Breast epithelium (tissue), 4 donors: ENCODE measurements at regions not wholly inside any gene's neighbourhood (a gene's known extent, or its start where the extent isn't known, plus 50 kb on each side); places are given as distances from the start of the nearest gene placed in this dataset.

ENCODE experiments used
- DNase-seq, 2 donors: peaks; one replicate each; pipeline ENCODE4 v3.0.0-alpha.2; 2019; ENCODE audit warnings: low spot score in 2 of 2
- H3K27ac ChIP-seq, 2 donors: fragments of 200-600 bp; sonication (generic) in 1 of 2; one replicate each; pipeline ENCODE4 v1.5.1; 2016 to 2019; ENCODE audit warnings: mild to moderate bottlenecking in 1 of 2
- H3K27me3 ChIP-seq, 2 donors: fragments of 200-600 bp; sonication (generic) in 1 of 2; one replicate each; pipeline versions ENCODE4 v1.5.1 to v1.6.0; 2017 to 2019; ENCODE audit warnings: control low read depth in 1 of 2, mild to moderate bottlenecking in 1 of 2
- H3K36me3 ChIP-seq: fragments of 200-600 bp; one replicate; pipeline ENCODE4 v1.5.1; 2019
- H3K4me1 ChIP-seq, 2 donors: fragments of 200-600 bp; sonication (generic); one replicate each; pipeline ENCODE4 v1.5.1; 2016 to 2019; ENCODE audit warnings: control low read depth in 1 of 2
- H3K4me3 ChIP-seq, 3 donors: fragments of 200-600 bp; sonication (generic); 1 replicate in 2 of 3; 2 replicates in 1 of 3; pipeline ENCODE4 v1.5.1; 2016 to 2019; ENCODE audit warnings: mild to moderate bottlenecking in 3 of 3, moderate library complexity in 2 of 3
- H3K9me3 ChIP-seq, 2 donors: fragments of 200-600 bp; sonication (generic) in 1 of 2; one replicate each; pipeline ENCODE4 v1.5.1; 2016 to 2019; ENCODE audit warnings: control low read depth in 1 of 2
- POLR2A ChIP-seq: fragments of 450-650 bp; IDR thresholded peaks from one replicate; pipeline ENCODE4 v1.6.1; 2016; ENCODE audit warnings: antibody characterized with exemption, mild to moderate bottlenecking, moderate library complexity
- POLR2AphosphoS5 ChIP-seq, 3 donors: sonication (generic); formaldehyde crosslinking; IDR thresholded peaks; one replicate each; pipeline ENCODE4 v1.6.1; 2017; ENCODE audit warnings: antibody characterized with exemption in 3 of 3
- intact Hi-C: fragments of 100-400 bp; cut with DNase I; formaldehyde crosslinking; loops from one replicate; pipeline ENCODE4 v1.15.1; 2023; ENCODE audit warnings: low total_unique reads
- TF ChIP-seq, protein P1 (sequence below), 3 donors: fragments of 450-650 bp; IDR thresholded peaks; one replicate each; pipeline ENCODE4 v1.5.1; 2016 to 2017; ENCODE audit warnings: antibody characterized with exemption in 3 of 3, mild to moderate bottlenecking in 3 of 3, moderate library complexity in 3 of 3

DNA sequence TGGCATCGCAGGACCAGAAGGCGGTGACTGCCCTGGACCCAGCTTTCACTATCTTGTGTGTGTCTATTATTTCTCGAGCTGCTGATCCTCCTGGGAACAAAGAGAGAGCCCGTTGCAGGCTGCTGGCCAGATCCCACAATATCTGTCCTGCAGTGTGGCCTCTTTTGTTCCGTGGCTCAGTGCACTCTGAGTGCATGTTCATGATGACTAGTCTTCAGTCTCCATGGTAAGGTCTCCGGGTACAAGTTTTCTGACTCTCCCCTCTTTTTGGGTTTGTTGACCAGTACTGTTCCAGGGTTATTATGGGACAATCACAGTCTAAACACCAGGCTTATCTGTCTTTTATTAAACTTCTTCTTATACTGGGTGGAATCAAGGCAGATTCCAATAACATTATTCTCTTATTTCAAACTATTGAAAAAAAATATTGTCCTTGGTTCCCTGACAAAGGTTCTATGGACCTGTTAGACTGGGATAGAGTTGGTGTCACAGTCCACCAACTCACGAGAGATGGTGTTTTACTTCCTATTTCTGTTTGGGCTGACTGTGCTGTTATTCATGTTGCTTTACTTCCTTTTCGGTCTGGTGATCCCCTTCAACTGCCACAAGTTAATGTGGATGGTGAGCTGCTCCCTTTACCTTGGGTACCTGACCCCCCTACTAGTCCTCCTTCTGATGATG is 192.9 kb upstream of the ALG10B start:
- Histone ChIP-seq H3K9me3 (peaks cover 0 to 5% of the 10 kb centered on the region in 2 donors), H3K4me1 (no peaks in the 10 kb centered on the region), H3K27me3 (no peaks in the 10 kb centered on the region), H3K27ac (peak overlapping the region in 1 of 2 donors; percentile 64), H3K36me3 (no peaks in the 10 kb centered on the region), H3K4me3 (no peak overlapping the region)
- DNase-seq, result no peak
- intact Hi-C loops, result loop anchor here (10.0 kb wide), 1 partner anchor 581 kb away; no protein-coding TSS in a partner anchor
- TF ChIP-seq, protein P1, sequence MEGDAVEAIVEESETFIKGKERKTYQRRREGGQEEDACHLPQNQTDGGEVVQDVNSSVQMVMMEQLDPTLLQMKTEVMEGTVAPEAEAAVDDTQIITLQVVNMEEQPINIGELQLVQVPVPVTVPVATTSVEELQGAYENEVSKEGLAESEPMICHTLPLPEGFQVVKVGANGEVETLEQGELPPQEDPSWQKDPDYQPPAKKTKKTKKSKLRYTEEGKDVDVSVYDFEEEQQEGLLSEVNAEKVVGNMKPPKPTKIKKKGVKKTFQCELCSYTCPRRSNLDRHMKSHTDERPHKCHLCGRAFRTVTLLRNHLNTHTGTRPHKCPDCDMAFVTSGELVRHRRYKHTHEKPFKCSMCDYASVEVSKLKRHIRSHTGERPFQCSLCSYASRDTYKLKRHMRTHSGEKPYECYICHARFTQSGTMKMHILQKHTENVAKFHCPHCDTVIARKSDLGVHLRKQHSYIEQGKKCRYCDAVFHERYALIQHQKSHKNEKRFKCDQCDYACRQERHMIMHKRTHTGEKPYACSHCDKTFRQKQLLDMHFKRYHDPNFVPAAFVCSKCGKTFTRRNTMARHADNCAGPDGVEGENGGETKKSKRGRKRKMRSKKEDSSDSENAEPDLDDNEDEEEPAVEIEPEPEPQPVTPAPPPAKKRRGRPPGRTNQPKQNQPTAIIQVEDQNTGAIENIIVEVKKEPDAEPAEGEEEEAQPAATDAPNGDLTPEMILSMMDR (IDR thresholded peaks at IDR 0.05), result no peak

DNA sequence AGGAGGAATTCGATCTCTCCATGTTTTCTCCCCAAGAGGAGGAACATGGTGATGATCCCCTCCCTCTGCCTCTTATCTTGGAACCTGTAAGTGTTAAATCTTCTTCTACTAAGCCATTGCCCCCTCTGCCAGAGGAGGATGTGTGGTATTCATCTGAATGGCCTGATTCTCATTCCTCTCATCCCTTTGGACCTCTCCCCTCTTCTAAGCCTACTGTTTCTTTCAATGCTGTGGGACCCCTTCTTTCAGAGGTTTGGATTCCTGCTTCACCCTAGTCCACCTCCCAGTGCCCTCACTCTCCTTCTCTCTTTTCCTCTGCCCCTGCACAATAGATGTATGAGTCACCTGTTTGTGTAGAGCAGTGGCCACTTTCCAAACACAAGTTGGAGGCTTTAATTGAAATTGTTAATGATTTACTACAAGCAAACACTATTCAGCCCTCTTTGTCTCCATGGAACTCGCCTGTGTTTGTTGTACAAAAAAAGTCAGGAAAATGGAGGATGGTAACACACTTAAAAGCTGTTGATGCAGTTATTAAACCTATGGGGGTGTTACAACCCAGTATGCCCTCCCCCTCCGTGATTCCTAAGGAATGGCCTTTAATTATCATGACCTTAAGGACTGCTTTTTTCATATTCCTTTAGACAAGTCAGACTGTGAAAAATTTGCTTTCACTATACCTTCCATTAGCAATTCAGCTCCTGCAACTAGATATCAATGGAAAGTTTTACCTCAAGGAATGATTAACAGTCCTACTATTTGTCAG is 192.1 kb upstream of the ALG10B start:
- H3K27me3 ChIP-seq, result no peaks in the 10 kb centered on the region
- no peak overlapping the region for H3K4me3 ChIP-seq
- H3K9me3 ChIP-seq, result peaks cover 0 to 5% of the 10 kb centered on the region in 2 donors
- peak overlapping the region in 1 of 2 donors; percentile 64 for H3K27ac ChIP-seq
- intact Hi-C loops, result loop anchor here (10.0 kb wide), 1 partner anchor 580 kb away; no protein-coding TSS in a partner anchor
- TF ChIP-seq, protein P1 (IDR thresholded peaks at IDR 0.05), result no peak
- no peak for TF ChIP-seq POLR2AphosphoS5 (IDR thresholded peaks at IDR 0.05)
- no peak for TF ChIP-seq POLR2A
- no peaks in the 10 kb centered on the region for H3K4me1 ChIP-seq
- no peak for DNase-seq
- H3K36me3 ChIP-seq, result no peaks in the 10 kb centered on the region

DNA sequence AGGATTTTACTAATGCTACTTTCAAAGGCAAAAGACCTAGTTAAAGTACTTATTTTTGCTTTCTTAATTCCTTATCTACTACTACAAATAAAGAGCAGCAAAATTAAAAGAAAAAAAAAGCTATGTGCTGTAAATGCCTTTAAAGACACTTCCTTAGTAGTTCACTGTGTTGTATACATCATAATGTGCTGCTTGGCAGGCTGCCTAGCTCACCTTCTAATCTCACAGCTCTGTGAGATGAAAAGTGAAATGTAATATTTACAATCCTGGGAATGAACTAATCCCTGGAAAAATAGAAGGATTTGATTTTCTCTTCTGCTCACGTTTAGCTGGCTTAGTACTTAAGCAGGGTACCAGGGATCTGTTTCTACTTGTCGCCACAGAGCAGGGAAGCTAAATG is 184.4 kb upstream of the ALG10B start:
- TF ChIP-seq POLR2AphosphoS5 (IDR thresholded peaks at IDR 0.05) (no peak), POLR2A (no peak)
- TF ChIP-seq, protein P1 (IDR thresholded peaks at IDR 0.05), result no peak
- H3K4me3 ChIP-seq, result no peak overlapping the region
- no peaks in the 10 kb centered on the region for H3K27me3 ChIP-seq
- H3K27ac ChIP-seq, result no peak overlapping the region
- H3K36me3 ChIP-seq, result no peaks in the 10 kb centered on the region
- H3K4me1 ChIP-seq, result no peaks in the 10 kb centered on the region
- DNase-seq, result no peak
- intact Hi-C loops, result no loop called here
- H3K9me3 ChIP-seq, result no peaks in the 10 kb centered on the region

DNA sequence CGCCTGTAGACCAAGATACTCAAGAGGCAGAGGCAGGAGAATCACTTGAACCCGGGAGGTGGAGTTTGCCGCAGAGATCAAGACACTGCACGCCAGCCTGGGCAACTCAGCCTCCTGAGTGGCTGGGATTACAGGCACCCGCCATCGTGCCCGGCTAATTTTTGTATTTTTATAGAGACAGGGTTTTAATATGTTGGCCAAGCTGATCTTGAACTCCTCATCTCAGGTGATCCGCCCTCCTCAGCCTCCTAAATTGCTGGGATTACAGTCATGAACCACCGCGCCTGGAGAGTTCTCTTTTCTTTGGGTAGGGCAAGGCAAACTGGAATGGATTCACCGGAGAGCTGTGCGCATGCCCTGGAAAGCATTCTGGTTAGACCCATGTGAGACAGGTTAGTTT is 179.3 kb upstream of the ALG10B start:
- Histone ChIP-seq H3K27ac (no peak overlapping the region), H3K36me3 (no peaks in the 10 kb centered on the region), H3K4me1 (no peaks in the 10 kb centered on the region), H3K4me3 (no peak overlapping the region), H3K27me3 (no peaks in the 10 kb centered on the region), H3K9me3 (no peaks in the 10 kb centered on the region)
- intact Hi-C loops, result no loop called here
- DNase-seq, result no peak
- TF ChIP-seq, protein P1 (IDR thresholded peaks at IDR 0.05), result no peak
- TF ChIP-seq POLR2A (no peak), POLR2AphosphoS5 (IDR thresholded peaks at IDR 0.05) (no peak)

DNA sequence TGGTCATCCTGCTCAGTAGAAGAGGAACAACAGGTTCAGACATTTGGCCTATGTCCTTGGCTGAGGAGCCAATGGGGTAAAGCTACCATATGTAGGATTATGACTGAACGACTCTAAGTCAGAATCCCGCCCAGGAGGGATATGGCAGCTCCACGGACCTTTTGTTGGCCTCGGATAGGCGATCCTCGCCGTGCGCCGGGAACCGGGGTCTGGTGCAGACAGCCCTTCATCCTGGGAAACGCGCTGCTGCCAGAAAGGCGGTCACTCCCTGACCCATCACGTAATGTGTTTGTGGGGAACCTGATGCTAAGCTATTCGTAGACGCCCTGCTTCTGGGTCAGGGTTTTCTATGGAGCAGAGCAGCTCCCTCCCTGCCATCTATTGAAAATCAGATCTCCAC is 178.9 kb upstream of the ALG10B start:
- no peak for DNase-seq
- Histone ChIP-seq H3K4me1 (no peaks in the 10 kb centered on the region), H3K4me3 (peak overlapping the region in 2 of 3 donors; percentile 42 to 68), H3K36me3 (no peaks in the 10 kb centered on the region), H3K9me3 (no peaks in the 10 kb centered on the region), H3K27ac (peak overlapping the region in 1 of 2 donors; percentile 44), H3K27me3 (no peaks in the 10 kb centered on the region)
- no peak for TF ChIP-seq POLR2A
- TF ChIP-seq, protein P1 (IDR thresholded peaks at IDR 0.05), result no peak
- no peak for TF ChIP-seq POLR2AphosphoS5 (IDR thresholded peaks at IDR 0.05)
- intact Hi-C loops, result no loop called here
